Body of pancreas (tissue), 4 donors: ENCODE measurements at regions not wholly inside any gene's neighbourhood (a gene's known extent, or its start where the extent isn't known, plus 50 kb on each side); places are given as distances from the start of the nearest gene placed in this dataset.

ENCODE experiments used
- ATAC-seq: fragments of 150-250 bp; one replicate; pipeline ENCODE4 v1.9.1; 2016
- DNase-seq, 4 donors: peaks; one replicate each; pipeline ENCODE4 v3.0.0-alpha.2; 2019
- H3K27ac ChIP-seq, 4 donors: fragments of 200-600 bp; sonication (generic); 1 replicate in 3 of 4; 2 replicates in 1 of 4; pipeline versions ENCODE4 v1.5.1 to v1.6.1; 2016 to 2019; ENCODE audit warnings: mild to moderate bottlenecking in 1 of 4, mixed read lengths in 1 of 4, moderate library complexity in 1 of 4
- H3K27me3 ChIP-seq, 2 donors: fragments of 200-600 bp; sonication (generic); one replicate each; pipeline ENCODE4 v1.6.0; 2016; ENCODE audit warnings: mild to moderate bottlenecking in 1 of 2
- H3K36me3 ChIP-seq, 2 donors: fragments of 200-600 bp; sonication (generic); replicated peaks in 1 of 2; 2 replicates each; pipeline ENCODE4 v1.5.1; 2016; ENCODE audit warnings: low read depth in 2 of 2; ENCODE audit not compliant: insufficient read depth in 1 of 2
- H3K4me1 ChIP-seq: fragments of 200-600 bp; sonication (generic); one replicate; pipeline ENCODE4 v1.6.0; 2016
- H3K4me3 ChIP-seq, 2 donors: fragments of 200-600 bp; sonication (generic); 1 replicate in 1 of 2; 2 replicates in 1 of 2; pipeline ENCODE4 v1.5.1; 2016 to 2019
- H3K9me3 ChIP-seq, 3 donors: fragments of 200-600 bp; sonication (generic); 1 replicate in 2 of 3; 2 replicates in 1 of 3; pipeline ENCODE4 v1.5.1; 2016
- POLR2A ChIP-seq, 3 donors: fragments of 450-650 bp; IDR thresholded peaks; one replicate each; pipeline ENCODE4 v1.6.1; 2016; ENCODE audit warnings: antibody characterized with exemption in 3 of 3, mild to moderate bottlenecking in 2 of 3
- WGBS, 2 donors: methylation state at CpG; one replicate each; pipeline ENCODE4 v1.1.5; 2017; 5-methylcytosine and 5-hydroxymethylcytosine counted together
- intact Hi-C: fragments of 100-400 bp; cut with DNase I; formaldehyde crosslinking; loops from one replicate; pipeline ENCODE4 v1.15.1; 2023
- TF ChIP-seq, protein P1 (sequence below), 7 experiments: fragments of 450-650 bp in 4 of 7; fragments of 200-600 bp in 3 of 7; sonication (generic) in 3 of 7; IDR thresholded peaks; one replicate each; pipeline ENCODE4 v1.5.1; 2016 to 2019; ENCODE audit warnings: antibody characterized with exemption in 7 of 7

GRCh38 chr5:133877351-133878235 lies 90.8 kb downstream of the C5orf15 start:
- intact Hi-C loops = loop anchor here (10.0 kb wide), 1 partner anchor 123 kb away; no protein-coding TSS in a partner anchor
- TF ChIP-seq, protein P1, sequence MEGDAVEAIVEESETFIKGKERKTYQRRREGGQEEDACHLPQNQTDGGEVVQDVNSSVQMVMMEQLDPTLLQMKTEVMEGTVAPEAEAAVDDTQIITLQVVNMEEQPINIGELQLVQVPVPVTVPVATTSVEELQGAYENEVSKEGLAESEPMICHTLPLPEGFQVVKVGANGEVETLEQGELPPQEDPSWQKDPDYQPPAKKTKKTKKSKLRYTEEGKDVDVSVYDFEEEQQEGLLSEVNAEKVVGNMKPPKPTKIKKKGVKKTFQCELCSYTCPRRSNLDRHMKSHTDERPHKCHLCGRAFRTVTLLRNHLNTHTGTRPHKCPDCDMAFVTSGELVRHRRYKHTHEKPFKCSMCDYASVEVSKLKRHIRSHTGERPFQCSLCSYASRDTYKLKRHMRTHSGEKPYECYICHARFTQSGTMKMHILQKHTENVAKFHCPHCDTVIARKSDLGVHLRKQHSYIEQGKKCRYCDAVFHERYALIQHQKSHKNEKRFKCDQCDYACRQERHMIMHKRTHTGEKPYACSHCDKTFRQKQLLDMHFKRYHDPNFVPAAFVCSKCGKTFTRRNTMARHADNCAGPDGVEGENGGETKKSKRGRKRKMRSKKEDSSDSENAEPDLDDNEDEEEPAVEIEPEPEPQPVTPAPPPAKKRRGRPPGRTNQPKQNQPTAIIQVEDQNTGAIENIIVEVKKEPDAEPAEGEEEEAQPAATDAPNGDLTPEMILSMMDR (IDR thresholded peaks at IDR 0.05) = no peak
- no peak for TF ChIP-seq POLR2A (IDR thresholded peaks at IDR 0.05)
- Histone ChIP-seq H3K36me3 (no peaks in the 10 kb centered on the region), H3K27me3 (no peaks in the 10 kb centered on the region), H3K27ac (no peak overlapping the region), H3K4me3 (no peak overlapping the region), H3K4me1 (no peaks in the 10 kb centered on the region), H3K9me3 (no peaks in the 10 kb centered on the region)
- no peak for DNase-seq
- no peak for ATAC-seq
- 77 to 79% methylated on average over 10 of the region's 10 CpGs for WGBS, 2 donors

GRCh38 chr5:133876266-133876665 lies 92.2 kb downstream of the C5orf15 start:
- Histone ChIP-seq H3K27ac (no peak overlapping the region), H3K36me3 (no peaks in the 10 kb centered on the region), H3K4me3 (no peak overlapping the region), H3K4me1 (no peaks in the 10 kb centered on the region), H3K27me3 (no peaks in the 10 kb centered on the region), H3K9me3 (no peaks in the 10 kb centered on the region)
- no peak for DNase-seq
- 93 to 100% methylated on average over 1 to 3 of the region's 3 CpGs for WGBS, 2 donors
- intact Hi-C loops = loop anchor here (10.0 kb wide), 1 partner anchor 121 kb away; no protein-coding TSS in a partner anchor
- TF ChIP-seq, protein P1 (IDR thresholded peaks at IDR 0.05) = no peak
- TF ChIP-seq POLR2A (IDR thresholded peaks at IDR 0.05) = no peak
- ATAC-seq = no peak

DNA sequence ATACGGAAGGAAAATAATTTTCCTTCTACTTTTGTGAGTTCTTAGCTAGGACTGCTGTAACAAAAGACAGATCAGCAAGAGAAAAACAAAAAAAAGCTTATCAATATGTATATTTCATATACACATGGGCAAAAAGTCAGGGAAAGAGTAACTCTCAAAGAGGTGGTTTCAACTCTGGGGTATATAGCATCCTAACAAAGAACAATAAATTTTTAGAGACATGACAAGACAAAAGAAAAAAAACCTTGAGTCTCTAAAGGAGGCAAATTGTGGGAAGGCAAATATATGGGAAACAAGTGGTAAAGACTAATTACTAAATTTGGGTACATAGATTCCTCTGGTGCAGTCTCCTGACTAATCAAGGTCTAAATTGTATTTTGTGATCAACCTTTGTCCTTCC lies 93.2 kb downstream of the C5orf15 start:
- no peaks in the 10 kb centered on the region for H3K27me3 ChIP-seq
- WGBS, 2 donors = 89% methylated on average over 1 of the region's 1 CpG
- H3K4me1 ChIP-seq = no peaks in the 10 kb centered on the region
- ATAC-seq (no peak), DNase-seq (no peak)
- no peaks in the 10 kb centered on the region for H3K9me3 ChIP-seq
- H3K4me3 ChIP-seq = no peak overlapping the region
- TF ChIP-seq POLR2A (IDR thresholded peaks at IDR 0.05) = no peak
- TF ChIP-seq, protein P1 (IDR thresholded peaks at IDR 0.05) = no peak
- H3K27ac ChIP-seq = no peak overlapping the region
- intact Hi-C loops = loop anchor here (10.0 kb wide), 1 partner anchor 120 kb away; no protein-coding TSS in a partner anchor
- H3K36me3 ChIP-seq = no peaks in the 10 kb centered on the region

DNA sequence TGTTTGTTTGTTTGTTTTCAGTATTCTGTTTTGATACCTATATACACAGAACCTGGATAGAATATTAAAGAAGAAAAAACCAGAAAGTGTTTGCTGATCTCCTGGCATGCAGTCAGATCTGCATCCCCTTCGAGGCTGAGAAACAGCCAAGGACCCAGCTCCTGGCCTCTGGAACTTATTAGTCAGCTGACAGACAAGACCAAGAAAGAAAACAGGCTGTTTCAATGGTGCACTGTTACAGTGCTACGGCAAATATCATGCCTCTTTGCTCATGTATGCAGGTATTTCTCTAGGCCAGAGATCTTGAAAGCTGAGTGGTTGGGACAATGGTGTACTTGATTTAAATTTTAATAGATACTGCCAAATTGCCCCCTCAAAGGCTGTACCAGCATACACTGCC lies 95.0 kb downstream of the C5orf15 start:
- ATAC-seq (no peak), DNase-seq (no peak)
- Histone ChIP-seq H3K36me3 (no peaks in the 10 kb centered on the region), H3K9me3 (no peaks in the 10 kb centered on the region), H3K4me1 (no peaks in the 10 kb centered on the region), H3K27me3 (no peaks in the 10 kb centered on the region), H3K4me3 (no peak overlapping the region), H3K27ac (no peak overlapping the region)
- intact Hi-C loops = loop anchor here (10.0 kb wide), 1 partner anchor 119 kb away; no protein-coding TSS in a partner anchor
- TF ChIP-seq, protein P1 (IDR thresholded peaks at IDR 0.05) = no peak
- no peak for TF ChIP-seq POLR2A (IDR thresholded peaks at IDR 0.05)
- WGBS, 2 donors = 38 to 52% methylated on average over 2 of the region's 2 CpGs
